Esophagus (tissue), 2 donors: ENCODE measurements at regions not wholly inside any gene's neighbourhood (a gene's known extent, or its start where the extent isn't known, plus 50 kb on each side); places are given as distances from the start of the nearest gene placed in this dataset.
"Not testable (repeated sequence)": the region's sequence is repeated elsewhere in the genome, so short reads cannot be mapped to it uniquely, and the experiment has no call there.

Experiments used
- H3K27ac ChIP-seq, 2 donors: one replicate each; pipeline ENCODE4 v1.5.1; 2013; ENCODE audit warnings: low read depth in 2 of 2, mild to moderate bottlenecking in 2 of 2, inconsistent platforms in 1 of 2, low read length in 1 of 2, moderate library complexity in 1 of 2
- H3K27me3 ChIP-seq, 2 donors: one replicate each; pipeline ENCODE4 v1.6.1; 2013; ENCODE audit warnings: low read length in 2 of 2, control low read depth in 1 of 2, mild to moderate bottlenecking in 1 of 2; ENCODE audit not compliant: insufficient read depth in 2 of 2, control insufficient read depth in 1 of 2
- H3K36me3 ChIP-seq, 2 donors: one replicate each; pipeline ENCODE4 v1.6.1; 2013; ENCODE audit warnings: low read length in 1 of 2; ENCODE audit not compliant: control insufficient read depth in 2 of 2, insufficient read depth in 2 of 2
- H3K4me1 ChIP-seq, 2 donors: one replicate each; pipeline ENCODE4 v1.6.1; 2013; ENCODE audit warnings: low read length in 1 of 2; ENCODE audit not compliant: control insufficient read depth in 2 of 2, insufficient read depth in 2 of 2
- H3K4me3 ChIP-seq, 2 donors: one replicate each; pipeline ENCODE4 v1.5.1; 2013; ENCODE audit warnings: low read length in 2 of 2, mild to moderate bottlenecking in 2 of 2, low read depth in 1 of 2, moderate library complexity in 1 of 2
- H3K9me3 ChIP-seq, 2 donors: one replicate each; pipeline ENCODE4 v1.6.1; 2013; ENCODE audit warnings: mild to moderate bottlenecking in 2 of 2, low read depth in 1 of 2, low read length in 1 of 2, moderate library complexity in 1 of 2; ENCODE audit not compliant: control insufficient read depth in 2 of 2, insufficient read depth in 1 of 2
- WGBS, 2 donors: extraction: QIAGEN DNeasy Blood & Tissue Kit; methylation state at CpG; one replicate each; pipeline ENCODE4 v1.1.7; 2013; 5-methylcytosine and 5-hydroxymethylcytosine counted together
- donor health status: healthy with polysubstance abuse.
- donor health status: Bipolar disorder and iron deficiency.

DNA sequence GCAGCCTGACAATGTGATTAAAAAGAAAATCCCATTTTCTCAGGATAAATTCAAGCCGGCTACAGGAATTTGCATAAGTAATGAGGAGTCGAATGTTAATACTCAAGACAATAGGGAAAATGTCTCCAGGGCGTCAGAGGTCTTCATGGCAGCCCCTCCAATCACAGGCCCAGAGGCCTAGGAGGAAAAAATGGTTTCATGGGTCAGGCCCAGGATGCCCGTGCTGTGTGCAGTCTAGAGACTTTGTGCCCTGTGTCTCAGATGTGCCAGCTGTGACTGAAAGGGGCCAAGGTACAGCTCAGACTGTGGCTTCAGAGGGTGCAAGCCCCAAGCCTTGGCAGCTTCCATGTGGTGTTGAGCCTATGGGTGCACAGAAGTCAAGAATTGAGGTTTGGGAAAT lies 66.3 kb upstream of the AGR3 start:
- not testable (repeated sequence) for H3K27me3 ChIP-seq, H3K4me3 ChIP-seq, H3K27ac ChIP-seq, H3K36me3 ChIP-seq, H3K9me3 ChIP-seq, H3K4me1 ChIP-seq
- 89 to 94% methylated on average over 4 of the region's 4 CpGs for WGBS, 2 donors

DNA sequence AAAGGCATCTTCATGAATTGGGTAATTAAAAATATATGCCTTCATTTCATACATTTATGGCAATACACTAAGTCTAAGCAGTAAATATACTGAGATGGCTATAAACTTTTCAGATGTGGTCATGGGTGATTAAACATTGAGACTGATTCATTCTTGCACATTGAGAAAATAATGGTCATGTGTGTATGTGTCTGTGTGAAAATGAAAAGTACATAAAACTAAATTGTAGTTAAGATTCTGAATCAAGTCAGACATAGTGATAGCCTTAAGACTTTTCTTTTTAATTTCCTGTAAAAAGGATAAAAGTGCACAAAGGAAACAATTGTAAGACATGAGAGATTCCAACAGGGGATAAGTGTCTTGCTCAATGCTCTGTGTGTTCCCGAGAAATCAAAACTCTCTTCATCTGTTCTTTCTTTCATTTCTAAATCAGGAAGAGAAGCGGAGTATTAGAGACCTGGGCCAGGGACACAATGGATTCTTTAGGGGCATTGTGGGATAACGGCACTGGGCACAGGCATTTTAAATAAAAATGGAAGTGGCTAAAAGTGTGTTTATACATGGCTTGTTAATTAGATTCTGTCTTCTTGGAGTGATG lies 69.8 kb upstream of the AGR3 start:
- H3K9me3 ChIP-seq: peaks cover 0 to 7% of the 10 kb centered on the region in 2 donors
- no peak overlapping the region for H3K27ac ChIP-seq
- WGBS, 2 donors: 61 to 76% methylated on average over 3 of the region's 3 CpGs
- H3K4me1 ChIP-seq: peaks cover 0 to 2% of the 10 kb centered on the region in 2 donors
- H3K27me3 ChIP-seq: no peaks in the 10 kb centered on the region
- no peaks in the 10 kb centered on the region for H3K36me3 ChIP-seq
- no peak overlapping the region for H3K4me3 ChIP-seq

- Histone ChIP-seq H3K27me3 (no peaks in the 10 kb centered on the region), H3K4me1 (peaks cover 0 to 2% of the 10 kb centered on the region in 2 donors), H3K27ac (no peak overlapping the region), H3K36me3 (no peaks in the 10 kb centered on the region), H3K9me3 (no peaks in the 10 kb centered on the region), H3K4me3 (no peak overlapping the region)
- 48 to 68% methylated on average over 3 of the region's 3 CpGs for WGBS, 2 donors
Measured at GRCh38 chr7:16954321-16954720, 72.5 kb upstream of the AGR3 start.

GRCh38 chr7:16958724-16959123 lies 76.9 kb upstream of the AGR3 start:
- no peak overlapping the region for H3K4me3 ChIP-seq
- H3K27me3 ChIP-seq: no peaks in the 10 kb centered on the region
- 63 to 71% methylated on average over 1 of the region's 1 CpG for WGBS, 2 donors
- no peaks in the 10 kb centered on the region for H3K36me3 ChIP-seq
- no peak overlapping the region for H3K27ac ChIP-seq
- H3K9me3 ChIP-seq: no peaks in the 10 kb centered on the region
- peaks cover 0 to 2% of the 10 kb centered on the region in 2 donors for H3K4me1 ChIP-seq

DNA sequence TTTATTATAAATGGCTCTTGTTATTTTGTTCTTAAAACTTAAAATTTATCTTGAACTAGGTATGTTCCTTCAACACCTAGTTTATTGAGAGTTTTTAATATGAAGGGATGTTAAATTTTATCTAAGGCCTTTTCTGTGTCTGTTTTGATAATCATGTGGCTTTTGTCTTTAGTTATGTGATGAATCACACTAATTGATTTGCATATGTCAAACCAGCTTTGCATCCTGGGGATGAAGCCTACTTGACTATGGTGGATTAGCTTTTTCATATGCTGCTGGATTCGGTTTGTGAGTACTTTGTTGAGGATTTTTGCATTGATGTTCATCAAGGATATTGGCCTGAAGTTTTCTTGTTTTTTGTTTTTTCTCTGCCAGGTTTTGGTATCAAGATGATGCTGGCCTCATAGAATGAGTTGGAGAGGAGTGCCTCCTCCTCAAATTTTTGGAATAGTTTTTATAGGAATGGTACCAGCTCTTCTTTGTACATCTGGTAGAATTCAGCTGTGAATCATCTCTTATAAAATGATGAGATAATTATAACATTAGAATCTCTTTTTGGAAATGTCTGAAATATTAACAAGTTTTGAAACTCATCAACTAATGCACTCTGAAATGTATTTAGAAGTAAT lies 78.7 kb upstream of the AGR3 start:
- 81 to 93% methylated on average over 1 of the region's 1 CpG for WGBS, 2 donors
- Histone ChIP-seq H3K4me1 (no peaks in the 10 kb centered on the region), H3K9me3 (no peaks in the 10 kb centered on the region), H3K4me3 (no peak overlapping the region), H3K36me3 (no peaks in the 10 kb centered on the region), H3K27me3 (no peaks in the 10 kb centered on the region), H3K27ac (no peak overlapping the region)

DNA sequence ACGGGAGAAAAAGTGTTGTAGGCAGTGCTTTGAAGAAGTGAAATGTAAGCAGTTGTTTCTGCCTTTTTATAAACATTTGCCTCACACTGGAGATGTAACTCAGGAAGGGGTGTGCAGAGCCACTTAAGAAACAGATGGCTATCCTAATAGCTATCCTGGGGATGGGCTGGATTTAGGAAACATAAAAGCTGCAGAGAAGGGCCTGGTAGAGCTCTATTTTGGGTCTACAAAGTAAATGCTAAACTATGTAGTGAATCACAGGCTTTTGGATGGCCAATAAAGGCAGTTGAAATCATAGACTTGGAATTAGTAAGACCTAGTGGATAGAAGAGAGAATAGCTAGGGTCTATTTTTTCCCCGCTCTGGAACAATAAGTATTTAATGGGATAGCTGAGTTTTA lies 79.9 kb upstream of the AGR3 start:
- H3K27me3 ChIP-seq: no peaks in the 10 kb centered on the region
- H3K4me3 ChIP-seq: no peak overlapping the region
- no peaks in the 10 kb centered on the region for H3K4me1 ChIP-seq
- no peak overlapping the region for H3K27ac ChIP-seq
- 71 to 73% methylated on average over 2 of the region's 2 CpGs for WGBS, 2 donors
- H3K9me3 ChIP-seq: peaks cover 0 to 4% of the 10 kb centered on the region in 2 donors
- H3K36me3 ChIP-seq: no peaks in the 10 kb centered on the region

DNA sequence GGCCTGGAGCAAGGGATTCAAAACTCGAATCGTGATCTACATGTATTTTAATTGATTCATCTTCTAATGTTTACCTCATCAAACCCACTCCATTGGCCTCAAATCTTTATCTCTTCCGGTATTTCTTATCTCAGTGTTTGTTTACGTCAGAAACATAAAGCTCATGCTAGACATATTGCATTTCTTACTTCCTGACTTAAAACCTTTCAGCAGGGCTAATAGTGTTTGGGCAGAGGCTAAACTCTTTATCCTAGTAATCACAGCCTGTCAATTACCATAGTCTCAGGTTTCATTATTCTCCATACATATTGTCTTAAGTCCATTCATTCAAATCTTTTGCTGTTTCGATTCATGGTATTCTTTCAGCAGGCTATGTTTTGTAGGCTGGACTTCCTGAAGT lies 81.3 kb upstream of the AGR3 start:
- Histone ChIP-seq H3K4me1 (no peaks in the 10 kb centered on the region), H3K27ac (no peak overlapping the region), H3K4me3 (no peak overlapping the region), H3K27me3 (no peaks in the 10 kb centered on the region), H3K9me3 (peaks cover 0 to 4% of the 10 kb centered on the region in 2 donors), H3K36me3 (no peaks in the 10 kb centered on the region)
- 76 to 83% methylated on average over 5 of the region's 5 CpGs for WGBS, 2 donors

DNA sequence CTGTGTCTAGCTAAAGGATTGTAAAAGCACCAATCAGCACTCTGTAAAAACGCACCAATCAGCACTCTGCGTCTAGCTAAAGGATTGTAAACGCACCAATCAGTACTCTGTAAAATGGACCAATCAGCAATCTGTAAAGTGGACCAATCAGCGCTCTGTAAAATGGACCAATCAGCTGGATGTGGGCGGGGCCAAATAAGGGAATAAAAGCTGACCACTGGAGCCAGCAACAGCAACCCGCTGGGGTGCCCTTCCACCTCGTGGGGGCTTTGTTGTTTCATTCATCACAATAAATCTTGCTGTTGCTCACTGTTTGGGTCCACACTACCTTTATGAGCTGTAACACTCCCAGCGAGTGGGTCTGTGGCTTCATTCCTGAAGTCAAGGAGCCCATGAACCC lies 83.9 kb upstream of the AGR3 start:
- not testable (repeated sequence) for H3K9me3 ChIP-seq, H3K27me3 ChIP-seq, H3K36me3 ChIP-seq, H3K4me3 ChIP-seq, H3K4me1 ChIP-seq, H3K27ac ChIP-seq
- WGBS, 2 donors: 91 to 94% methylated on average over 8 of the region's 8 CpGs

- 49 to 50% methylated on average over 1 of the region's 1 CpG for WGBS, 2 donors
- no peaks in the 10 kb centered on the region for H3K4me1 ChIP-seq
- H3K27ac ChIP-seq: no peak overlapping the region
- peaks cover 0 to 4% of the 10 kb centered on the region in 2 donors for H3K9me3 ChIP-seq
- no peak overlapping the region for H3K4me3 ChIP-seq
- H3K27me3 ChIP-seq: no peaks in the 10 kb centered on the region
- no peaks in the 10 kb centered on the region for H3K36me3 ChIP-seq
Measured at GRCh38 chr7:16967300-16967811, 85.6 kb upstream of the AGR3 start.
